ENCODE measurements at regions not wholly inside any gene's neighbourhood (a gene's known extent, or its start where the extent isn't known, plus 50 kb on each side); places are given as distances from the start of the nearest gene placed in this dataset.

GRCh38 chr6:98560841-98561240, 273.5 kb upstream of the POU3F2 start:
- DNase-seq: no peak

- DNase-seq: no peak
These were observed 268.2 kb upstream of the POU3F2 start for GRCh38 chr6:98566126-98566525.

- no peak for DNase-seq
These were observed 261.8 kb upstream of the POU3F2 start for GRCh38 chr6:98572579-98572978.

- no peak for DNase-seq
These were observed 259.4 kb upstream of the POU3F2 start for GRCh38 chr6:98574984-98575383.

- no peak for DNase-seq
These were observed 257.6 kb upstream of the POU3F2 start for GRCh38 chr6:98576791-98577190.

- DNase-seq: no peak
These were observed 256.4 kb upstream of the POU3F2 start for GRCh38 chr6:98578016-98578415.

- no peak for DNase-seq
These were observed 255.3 kb upstream of the POU3F2 start for GRCh38 chr6:98579079-98579478.

- DNase-seq: no peak
These were observed 254.4 kb upstream of the POU3F2 start for GRCh38 chr6:98579941-98580340.

GRCh38 chr6:98581705-98582104, 252.7 kb upstream of the POU3F2 start:
- DNase-seq: no peak

GRCh38 chr6:98583506-98583905, 250.9 kb upstream of the POU3F2 start:
- DNase-seq: no peak

GRCh38 chr6:98586163-98586562, 248.2 kb upstream of the POU3F2 start:
- no peak for DNase-seq

GRCh38 chr6:98587555-98587954, 246.8 kb upstream of the POU3F2 start:
- no peak for DNase-seq

GRCh38 chr6:98589536-98589935, 244.8 kb upstream of the POU3F2 start:
- DNase-seq: no peak

GRCh38 chr6:98590136-98590681, 244.2 kb upstream of the POU3F2 start:
- no peak for DNase-seq

GRCh38 chr6:98590997-98591396, 243.4 kb upstream of the POU3F2 start:
- no peak for DNase-seq

- DNase-seq: no peak
These were observed 240.7 kb upstream of the POU3F2 start for GRCh38 chr6:98593676-98594075.

GRCh38 chr6:98601716-98602115, 232.7 kb upstream of the POU3F2 start:
- DNase-seq: no peak

- DNase-seq: no peak
These were observed 228.7 kb upstream of the POU3F2 start for GRCh38 chr6:98605705-98606104.

- DNase-seq: no peak
These were observed 207.1 kb upstream of the POU3F2 start for GRCh38 chr6:98627129-98627775.

GRCh38 chr6:98633886-98634285, 200.5 kb upstream of the POU3F2 start:
- no peak for DNase-seq

GRCh38 chr6:98634569-98634968, 199.8 kb upstream of the POU3F2 start:
- DNase-seq: no peak

GRCh38 chr6:98635191-98635590, 199.2 kb upstream of the POU3F2 start:
- DNase-seq: no peak

- no peak for DNase-seq
These were observed 197.4 kb upstream of the POU3F2 start for GRCh38 chr6:98636941-98637340.

- no peak for DNase-seq
These were observed 195.2 kb upstream of the POU3F2 start for GRCh38 chr6:98639089-98639635.
